ENCODE measurements at regions not wholly inside any gene's neighbourhood (a gene's known extent, or its start where the extent isn't known, plus 50 kb on each side); places are given as distances from the start of the nearest gene placed in this dataset.
"Not testable (repeated sequence)": the region's sequence is repeated elsewhere in the genome, so short reads cannot be mapped to it uniquely, and the experiment has no call there.

GRCh38 chr6:93183531-93183972 lies 235.8 kb downstream of the EPHA7 start:
- no peak for TF ChIP-seq CTCF (conservative IDR thresholded peaks at IDR 0.05; ENCODE audit: low read depth, low read length)
- H3K4me3 ChIP-seq (ENCODE audit: low read depth, low read length), result no peak overlapping the region
- no peak for DNase-seq (ENCODE audit: low read depth)

- no peak for DNase-seq (ENCODE audit: low read depth)
- H3K4me3 ChIP-seq (ENCODE audit: low read depth, low read length), result no peak overlapping the region
- TF ChIP-seq CTCF (conservative IDR thresholded peaks at IDR 0.05; ENCODE audit: low read depth, low read length), result no peak
Measured at GRCh38 chr6:93182938-93183479, 236.3 kb downstream of the EPHA7 start.

- H3K4me3 ChIP-seq (ENCODE audit: low read depth, low read length), result no peak overlapping the region
- DNase-seq (ENCODE audit: low read depth), result no peak
- TF ChIP-seq CTCF (conservative IDR thresholded peaks at IDR 0.05; ENCODE audit: low read depth, low read length), result no peak
Measured at GRCh38 chr6:93177918-93178317, 241.4 kb downstream of the EPHA7 start.

- TF ChIP-seq CTCF (conservative IDR thresholded peaks at IDR 0.05; ENCODE audit: low read depth, low read length), result no peak
- no peak overlapping the region for H3K4me3 ChIP-seq (ENCODE audit: low read depth, low read length)
- DNase-seq (ENCODE audit: low read depth), result peak; percentile 11
Measured at GRCh38 chr6:93177438-93177837, 241.9 kb downstream of the EPHA7 start.

- TF ChIP-seq CTCF (conservative IDR thresholded peaks at IDR 0.05; ENCODE audit: low read depth, low read length), result no peak
- H3K4me3 ChIP-seq (ENCODE audit: low read depth, low read length), result no peak overlapping the region
- no peak for DNase-seq (ENCODE audit: low read depth)
Measured at GRCh38 chr6:93176070-93176469, 243.3 kb downstream of the EPHA7 start.

GRCh38 chr6:93173573-93173972 lies 245.8 kb downstream of the EPHA7 start:
- not testable (repeated sequence) for H3K4me3 ChIP-seq (ENCODE audit: low read depth, low read length); DNase-seq (ENCODE audit: low read depth)

GRCh38 chr6:93165850-93166430 lies 253.4 kb downstream of the EPHA7 start:
- TF ChIP-seq CTCF (conservative IDR thresholded peaks at IDR 0.05; ENCODE audit: low read depth, low read length), result no peak
- no peak for DNase-seq (ENCODE audit: low read depth)
- H3K4me3 ChIP-seq (ENCODE audit: low read depth, low read length), result no peak overlapping the region
